HT-29 (cell line): ENCODE measurements at regions not wholly inside any gene's neighbourhood (a gene's known extent, or its start where the extent isn't known, plus 50 kb on each side); places are given as distances from the start of the nearest gene placed in this dataset.

ENCODE experiments used
- DNase-seq: peaks from one replicate; pipeline ENCODE4 v3.0.0-alpha.2; 2015; ENCODE audit warnings: low spot score

- DNase-seq, result no peak
Observed at GRCh38 chr5:152270096-152270495, 135.0 kb downstream of the NMUR2 start.

GRCh38 chr5:152269533-152269932 lies 135.5 kb downstream of the NMUR2 start:
- no peak for DNase-seq

DNA sequence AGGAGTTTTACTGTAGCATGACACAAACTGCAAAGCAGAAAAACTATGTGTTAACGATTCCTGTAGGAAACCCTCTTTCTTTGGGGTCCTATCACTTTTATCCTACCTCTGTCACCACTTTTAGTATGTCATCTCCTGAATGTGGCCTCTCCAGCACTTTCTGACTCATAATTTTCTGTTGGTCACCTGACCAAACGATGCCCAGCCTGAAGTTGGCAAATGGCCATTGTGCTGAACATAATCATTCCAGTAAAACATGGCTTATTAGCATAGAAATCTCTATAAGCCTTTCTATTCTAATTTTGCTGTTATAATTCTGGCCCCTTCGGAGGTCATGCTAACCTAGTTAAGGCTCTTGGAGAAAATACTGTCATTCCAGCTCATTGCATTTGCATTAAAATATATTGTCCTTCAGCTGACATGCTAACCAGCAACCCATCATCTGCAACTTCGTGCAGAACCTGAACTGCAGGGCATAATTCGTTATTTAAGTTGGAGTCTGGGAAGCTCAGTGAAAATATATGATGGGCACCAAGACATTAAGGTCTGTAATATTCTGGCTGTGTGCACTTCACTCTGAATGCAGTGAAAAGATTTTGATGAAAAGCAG lies 140.3 kb downstream of the NMUR2 start:
- DNase-seq, result no peak

DNA sequence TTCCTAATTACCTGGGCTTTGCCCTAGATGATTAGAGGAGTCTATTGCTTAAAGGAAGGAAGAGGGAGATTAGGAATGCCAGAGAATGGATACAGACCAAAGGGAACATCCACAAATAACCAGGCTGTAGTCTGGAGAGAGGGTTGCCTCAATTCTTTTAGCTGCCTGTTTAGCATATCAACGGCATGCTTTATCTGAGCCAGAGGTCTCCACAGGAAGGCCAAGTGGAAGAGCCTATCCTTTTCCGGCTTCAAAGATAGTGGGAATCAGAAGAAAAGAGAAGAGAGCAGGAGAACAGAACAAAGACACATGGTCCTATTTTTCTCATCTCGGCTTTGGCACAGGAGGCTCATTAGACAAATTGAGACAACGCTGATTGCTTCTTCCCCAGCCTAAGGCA lies 142.4 kb downstream of the NMUR2 start:
- no peak for DNase-seq

DNA sequence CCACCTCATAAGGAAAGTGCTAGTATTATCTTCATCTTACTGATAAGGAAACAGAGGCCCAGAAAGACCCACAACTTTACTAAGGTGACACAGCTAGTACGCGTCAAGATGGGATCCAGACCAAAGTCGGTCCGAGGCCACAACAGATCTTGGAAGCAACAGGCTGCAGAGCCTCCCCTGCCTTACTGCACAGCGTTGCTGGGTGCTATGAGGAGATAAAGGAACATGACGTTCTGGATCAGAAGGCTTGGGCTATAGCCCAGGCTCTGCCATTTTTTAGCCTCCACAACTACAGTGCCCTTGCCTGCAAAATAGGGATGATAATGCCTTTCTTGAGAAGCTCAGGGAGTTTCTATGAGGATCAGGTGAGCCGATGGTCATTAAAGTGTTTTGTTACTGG lies 144.1 kb downstream of the NMUR2 start:
- DNase-seq, result no peak

GRCh38 chr5:152259702-152260101 lies 145.4 kb downstream of the NMUR2 start:
- DNase-seq, result no peak

GRCh38 chr5:152256580-152256979 lies 148.5 kb downstream of the NMUR2 start:
- DNase-seq, result no peak

GRCh38 chr5:152255411-152255810 lies 149.7 kb downstream of the NMUR2 start:
- DNase-seq, result no peak

GRCh38 chr5:152247850-152248385 lies 157.2 kb downstream of the NMUR2 start:
- no peak for DNase-seq

GRCh38 chr5:152246401-152246800 lies 158.7 kb downstream of the NMUR2 start:
- DNase-seq, result peak; percentile 59

DNA sequence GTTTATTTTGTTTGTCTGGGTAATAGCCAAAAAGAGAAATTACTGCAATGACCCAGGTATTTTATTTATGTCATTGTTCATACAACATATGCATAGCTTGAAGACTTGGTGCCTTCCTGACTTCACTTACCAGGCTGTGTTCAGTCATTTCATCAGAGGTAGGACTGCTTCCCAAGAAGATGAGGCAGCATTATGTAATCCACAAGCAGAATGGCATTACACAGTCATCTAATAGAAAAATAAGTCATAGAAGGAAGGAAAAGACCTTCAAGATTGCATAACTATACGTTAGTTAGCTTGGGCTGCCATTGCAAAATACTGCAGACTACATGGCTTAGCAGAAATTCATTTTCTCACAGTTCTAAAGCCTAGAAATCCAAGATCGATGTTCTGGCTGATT lies 167.5 kb downstream of the NMUR2 start:
- no peak for DNase-seq

DNA sequence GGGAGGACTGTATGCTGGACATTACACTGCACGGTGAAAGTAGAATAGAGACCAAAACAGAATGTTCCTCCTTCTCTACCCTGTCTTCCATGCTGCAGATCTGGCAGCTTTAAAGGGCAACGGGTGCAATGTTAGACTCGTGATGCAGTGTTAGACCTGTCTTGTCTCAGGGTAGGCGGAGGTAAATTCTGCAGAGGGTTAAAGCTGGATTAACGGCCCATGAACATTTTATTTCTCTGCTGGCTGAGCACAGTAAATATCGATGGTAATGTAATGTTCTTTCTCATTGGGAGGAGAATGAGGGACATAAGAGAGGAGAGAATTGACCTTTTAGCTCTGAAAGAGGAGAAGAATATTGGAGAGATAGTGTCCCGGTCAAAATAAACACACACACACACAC lies 178.9 kb downstream of the NMUR2 start:
- no peak for DNase-seq

- no peak for DNase-seq
Observed at GRCh38 chr5:152221721-152222629, 183.1 kb downstream of the NMUR2 start.

DNA sequence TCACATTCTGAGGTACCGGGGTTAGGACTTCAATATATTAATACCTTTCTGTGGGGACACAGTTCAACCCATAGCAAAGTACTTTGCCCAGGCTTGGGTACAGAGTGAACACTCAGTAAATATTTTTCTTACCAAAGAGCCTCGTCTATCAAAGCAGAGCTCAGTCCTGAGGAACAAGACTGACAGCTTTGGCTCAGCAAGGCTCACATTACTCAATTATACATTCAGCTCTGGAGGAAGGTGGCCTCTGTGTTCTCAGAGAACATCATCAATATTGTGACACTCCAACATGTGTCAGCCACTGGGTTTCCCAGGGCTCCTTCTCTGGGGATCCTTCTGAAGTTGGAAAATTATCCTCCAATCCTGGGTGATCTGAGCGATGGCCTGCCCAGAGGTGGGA lies 186.4 kb downstream of the NMUR2 start:
- no peak for DNase-seq

DNA sequence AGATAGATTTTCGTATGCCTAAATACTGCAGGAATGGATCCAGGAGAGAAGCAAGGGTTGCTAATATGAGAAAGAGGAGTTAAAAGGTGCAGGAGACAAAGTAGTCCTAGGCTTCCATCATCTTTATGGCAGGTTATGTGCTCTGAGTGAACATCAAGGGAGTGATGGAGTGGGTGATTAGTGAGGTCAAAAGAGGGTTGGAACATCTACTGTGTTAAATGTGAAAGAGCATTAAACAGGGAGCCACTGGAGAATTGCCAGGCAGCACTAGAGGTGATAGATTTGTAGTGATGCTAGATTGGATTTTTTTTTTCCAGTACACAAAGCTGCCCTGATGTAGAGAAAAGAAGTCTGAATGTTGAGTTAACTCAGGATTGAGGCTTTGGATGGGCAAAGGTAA lies 199.3 kb downstream of the NMUR2 start:
- no peak for DNase-seq

GRCh38 chr5:152202321-152202720 lies 202.8 kb downstream of the NMUR2 start:
- DNase-seq, result no peak

- DNase-seq, result no peak
Observed at GRCh38 chr5:152193391-152194107, 211.5 kb downstream of the NMUR2 start.

GRCh38 chr5:152188251-152188650 lies 216.8 kb downstream of the NMUR2 start:
- no peak for DNase-seq

- DNase-seq, result no peak
Observed at GRCh38 chr5:152187668-152188067, 217.4 kb downstream of the NMUR2 start.

GRCh38 chr5:152185547-152186245 lies 219.4 kb downstream of the NMUR2 start:
- DNase-seq, result no peak

GRCh38 chr5:152184266-152184665 lies 220.8 kb downstream of the NMUR2 start:
- DNase-seq, result no peak

DNA sequence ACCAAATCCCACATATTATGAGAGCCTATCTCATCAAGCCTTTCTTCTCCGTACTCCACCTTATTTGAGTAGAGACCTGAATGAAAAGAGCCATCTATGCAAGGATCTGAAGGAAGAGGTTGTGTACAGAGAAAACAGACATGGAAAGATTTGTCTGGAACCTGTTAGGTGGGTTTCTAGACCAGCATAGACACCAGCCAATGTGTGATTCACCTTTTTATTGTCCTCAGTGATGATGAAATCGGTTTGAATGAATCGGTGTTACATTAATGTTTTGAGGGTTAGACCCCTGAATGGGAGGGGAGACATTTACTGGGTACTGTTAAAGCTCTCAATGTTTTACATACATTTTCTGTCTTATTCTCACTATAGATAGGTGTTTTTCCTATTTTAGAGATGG lies 223.6 kb downstream of the NMUR2 start:
- peak; percentile 49 for DNase-seq
